ENCODE measurements at regions not wholly inside any gene's neighbourhood (a gene's known extent, or its start where the extent isn't known, plus 50 kb on each side); places are given as distances from the start of the nearest gene placed in this dataset.

- TF ChIP-seq ETV5 (CRISPR knock-in tag; IDR thresholded peaks at IDR 0.05; ENCODE audit: low read depth) (0 out of 2 replicates have a peak, but pooled peaks have one; percentile 23), CTBP1 (IDR thresholded peaks at IDR 0.05; ENCODE audit: borderline replicate concordance) (no peak), GTF2F1 (IDR thresholded peaks at IDR 0.05; ENCODE audit: low read depth, low read length) (no peak), TARDBP (IDR thresholded peaks at IDR 0.05) (no peak), CAMTA2 (CRISPR knock-in tag; conservative IDR thresholded peaks at IDR 0.05) (no peak), ARID1B (IDR thresholded peaks at IDR 0.05) (peak; percentile 63), RBM17 (IDR thresholded peaks at IDR 0.05; ENCODE audit: borderline replicate concordance, low read depth, low read length) (no peak), FIP1L1 (IDR thresholded peaks at IDR 0.05; ENCODE audit: low read depth, low read length, poor library complexity, severe bottlenecking) (no peak), POLR2H (tag; IDR thresholded peaks at IDR 0.05; ENCODE audit: low read depth) (no peak), CEBPB (tag; IDR thresholded peaks at IDR 0.05) (peak; percentile 30; the same call in 1 of the 2 replicates), HDAC6 (IDR thresholded peaks at IDR 0.05; ENCODE audit: low read depth, low read length) (no peak), HDAC3 (IDR thresholded peaks at IDR 0.05; ENCODE audit: borderline replicate concordance, partially characterized antibody) (no peak), ZNF174 (CRISPR knock-in tag; IDR thresholded peaks at IDR 0.05) (no peak), FOXJ2 (tag; IDR thresholded peaks at IDR 0.05) (no peak), KLF10 (CRISPR knock-in tag; IDR thresholded peaks at IDR 0.05) (no peak), RBBP5 (IDR thresholded peaks at IDR 0.05; ENCODE audit: borderline replicate concordance, insufficient read depth, low read length, poor library complexity, severe bottlenecking) (no peak), HSF4 (CRISPR knock-in tag; IDR thresholded peaks at IDR 0.05; ENCODE audit: borderline replicate concordance) (no peak), PURB (CRISPR knock-in tag; IDR thresholded peaks at IDR 0.05; ENCODE audit: low read depth) (no peak), ZBTB8A (IDR thresholded peaks at IDR 0.05; ENCODE audit: partially characterized antibody) (no peak), FOSL1 (tag; conservative IDR thresholded peaks at IDR 0.05) (peak; percentile 52), ZNF232 (CRISPR knock-in tag; IDR thresholded peaks at IDR 0.05) (no peak), SMARCA4 (IDR thresholded peaks at IDR 0.05) (peak; percentile 25; the same call in 1 of the 2 replicates), TCF3 (CRISPR knock-in tag; IDR thresholded peaks at IDR 0.05) (peak; percentile 64), SMARCE1 (IDR thresholded peaks at IDR 0.05) (no peak; the same call in 1 of the 2 replicates)
These were observed 101.6 kb downstream of the SLC4A3 start (continued) for GRCh38 chr2:219728991-219729487.

Measured in K562 (cell line).